Liver (tissue), 8 donors: ENCODE measurements at regions not wholly inside any gene's neighbourhood (a gene's known extent, or its start where the extent isn't known, plus 50 kb on each side); places are given as distances from the start of the nearest gene placed in this dataset.

Experiments
- DNase-seq: peaks from one replicate; pipeline ENCODE4 v3.0.0-alpha.2; 2017; ENCODE audit warnings: low spot score
- H3K27ac ChIP-seq, 2 donors: one replicate each; pipeline ENCODE4 v1.7.0; 2013; ENCODE audit warnings: inconsistent platforms in 2 of 2, low read length in 2 of 2, control low read depth in 1 of 2, low read depth in 1 of 2, mild to moderate bottlenecking in 1 of 2
- H3K27me3 ChIP-seq, 4 donors: one replicate each; pipeline versions ENCODE4 v1.6.1 to v1.7.0; 2013; ENCODE audit warnings: low read length in 3 of 4, inconsistent platforms in 1 of 4, mild to moderate bottlenecking in 1 of 4, moderate library complexity in 1 of 4; ENCODE audit not compliant: control insufficient read depth in 4 of 4, insufficient read depth in 4 of 4
- H3K36me3 ChIP-seq, 4 donors: one replicate each; pipeline versions ENCODE4 v1.6.1 to v1.7.0; 2013; ENCODE audit warnings: low read length in 3 of 4, mild to moderate bottlenecking in 3 of 4, low read depth in 1 of 4, moderate library complexity in 1 of 4; ENCODE audit not compliant: control insufficient read depth in 4 of 4, insufficient read depth in 3 of 4
- H3K4me1 ChIP-seq, 4 donors: one replicate each; pipeline versions ENCODE4 v1.6.1 to v1.7.0; 2013; ENCODE audit warnings: low read length in 3 of 4, mild to moderate bottlenecking in 3 of 4, moderate library complexity in 1 of 4; ENCODE audit not compliant: control insufficient read depth in 4 of 4, insufficient read depth in 4 of 4
- H3K4me3 ChIP-seq, 3 donors: one replicate each; pipeline versions ENCODE4 v1.6.1 to v1.7.0; 2013; ENCODE audit warnings: low read length in 3 of 3, control low read depth in 1 of 3, low read depth in 1 of 3, mild to moderate bottlenecking in 1 of 3
- H3K9ac ChIP-seq, 2 donors: one replicate each; pipeline ENCODE4 v1.7.0; 2013; ENCODE audit warnings: low read length in 2 of 2, mild to moderate bottlenecking in 2 of 2, moderate library complexity in 2 of 2, control low read depth in 1 of 2, low read depth in 1 of 2
- H3K9me3 ChIP-seq, 4 donors: one replicate each; pipeline versions ENCODE4 v1.6.1 to v1.7.0; 2013; ENCODE audit warnings: low read length in 3 of 4; ENCODE audit not compliant: control insufficient read depth in 4 of 4
- ATF3 ChIP-seq: IDR thresholded peaks from 2 replicates; pipeline ENCODE4 v1.6.1; 2016; ENCODE audit warnings: antibody characterized with exemption
- CTCF ChIP-seq: fragments of 150-350 bp; IDR thresholded peaks from 2 replicates; pipeline ENCODE4 v1.5.1; 2017; ENCODE audit warnings: improper control_type of control experiment, low read depth, low read length; ENCODE audit not compliant: missing input control
- EGR1 ChIP-seq, 2 donors: IDR thresholded peaks; 2 replicates each; pipeline ENCODE4 v1.6.1; 2016 to 2018; ENCODE audit warnings: antibody characterized with exemption in 2 of 2, low read depth in 2 of 2
- FOXA1 ChIP-seq: IDR thresholded peaks from 2 replicates; pipeline ENCODE4 v1.6.1; 2016; ENCODE audit warnings: antibody characterized with exemption
- FOXA2 ChIP-seq: IDR thresholded peaks from 2 replicates; pipeline ENCODE4 v1.6.1; 2016; ENCODE audit warnings: antibody characterized with exemption
- GABPA ChIP-seq, 2 donors: IDR thresholded peaks in 1 of 2; conservative IDR thresholded peaks in 1 of 2; 2 replicates each; pipeline ENCODE4 v1.6.1; 2016; ENCODE audit warnings: antibody characterized with exemption in 2 of 2, mild to moderate bottlenecking in 1 of 2, moderate library complexity in 1 of 2
- HNF4A ChIP-seq, 2 donors: conservative IDR thresholded peaks; 2 replicates each; pipeline ENCODE4 v1.6.1; 2016; ENCODE audit warnings: antibody characterized with exemption in 2 of 2, mild to moderate bottlenecking in 2 of 2
- HNF4G ChIP-seq: IDR thresholded peaks from 2 replicates; pipeline ENCODE4 v1.6.1; 2016; ENCODE audit warnings: antibody characterized with exemption
- JUND ChIP-seq, 2 donors: IDR thresholded peaks; 2 replicates each; pipeline ENCODE4 v1.6.1; 2016; ENCODE audit warnings: antibody characterized with exemption in 2 of 2
- MAX ChIP-seq: IDR thresholded peaks from 2 replicates; pipeline ENCODE4 v1.6.1; 2016; ENCODE audit warnings: antibody characterized with exemption
- RAD21 ChIP-seq, 2 donors: IDR thresholded peaks; 2 replicates each; pipeline ENCODE4 v1.6.1; 2016; ENCODE audit warnings: antibody characterized with exemption in 2 of 2, mild to moderate bottlenecking in 2 of 2
- REST ChIP-seq: IDR thresholded peaks from 2 replicates; pipeline ENCODE4 v1.6.1; 2016; ENCODE audit warnings: antibody characterized with exemption, mild to moderate bottlenecking
- RXRA ChIP-seq, 2 donors: IDR thresholded peaks; 2 replicates each; pipeline ENCODE4 v1.6.1; 2017 to 2018; ENCODE audit warnings: antibody characterized with exemption in 2 of 2, mild to moderate bottlenecking in 1 of 2
- SP1 ChIP-seq: IDR thresholded peaks from 2 replicates; pipeline ENCODE4 v1.6.1; 2018; ENCODE audit warnings: antibody characterized with exemption, mild to moderate bottlenecking
- TAF1 ChIP-seq: conservative IDR thresholded peaks from 2 replicates; pipeline ENCODE4 v1.6.1; 2016; ENCODE audit warnings: antibody characterized with exemption, mild to moderate bottlenecking
- YY1 ChIP-seq: IDR thresholded peaks from 2 replicates; pipeline ENCODE4 v1.6.1; 2016; ENCODE audit warnings: antibody characterized with exemption, mild to moderate bottlenecking
- ZBTB33 ChIP-seq: IDR thresholded peaks from 2 replicates; pipeline ENCODE4 v1.6.1; 2016; ENCODE audit warnings: antibody characterized with exemption
- WGBS: extraction: QIAGEN DNeasy Blood & Tissue Kit; methylation state at CpG from one replicate; pipeline ENCODE4 v1.1.7; 2013; 5-methylcytosine and 5-hydroxymethylcytosine counted together
- donor health status: healthy.
- donor health status: healthy.
- donor health status: healthy.
- donor health status: healthy.
- donor health status: healthy.

GRCh38 chr16:73738266-73738665, 558.3 kb upstream of the PSMD7 start:
- no peak for DNase-seq
- Histone ChIP-seq H3K9ac (no peak overlapping the region), H3K36me3 (no peaks in the 10 kb centered on the region), H3K4me3 (no peak overlapping the region), H3K4me1 (no peaks in the 10 kb centered on the region), H3K9me3 (peaks cover 0 to 2% (median 0%) of the 10 kb centered on the region in 4 donors), H3K27ac (no peak overlapping the region), H3K27me3 (no peaks in the 10 kb centered on the region)
- 72% methylated on average over 4 of the region's 4 CpGs for WGBS
- TF ChIP-seq YY1 (no peak), HNF4G (no peak), REST (no peak), FOXA2 (no peak), ZBTB33 (no peak), RXRA (IDR thresholded peaks at IDR 0.05) (no peak), EGR1 (IDR thresholded peaks at IDR 0.05; ENCODE audit: low read depth in 2 of 2) (no peak), ATF3 (no peak), RAD21 (IDR thresholded peaks at IDR 0.05) (no peak), JUND (IDR thresholded peaks at IDR 0.05) (no peak), MAX (no peak), CTCF (no peak), HNF4A (conservative IDR thresholded peaks at IDR 0.05) (no peak), GABPA (IDR thresholded peaks at IDR 0.05 in 1 of 2, conservative IDR thresholded peaks at IDR 0.05 in 1 of 2) (no peak), SP1 (no peak)

GRCh38 chr16:73737637-73738036, 559.0 kb upstream of the PSMD7 start:
- H3K4me1 ChIP-seq = no peaks in the 10 kb centered on the region
- 41% methylated on average over 3 of the region's 3 CpGs for WGBS
- DNase-seq = no peak
- H3K27me3 ChIP-seq = no peaks in the 10 kb centered on the region
- peaks cover 0 to 2% (median 0%) of the 10 kb centered on the region in 4 donors for H3K9me3 ChIP-seq
- no peak overlapping the region for H3K27ac ChIP-seq
- no peaks in the 10 kb centered on the region for H3K36me3 ChIP-seq
- no peak for TF ChIP-seq EGR1 (IDR thresholded peaks at IDR 0.05; ENCODE audit: low read depth in 2 of 2)
- TF ChIP-seq RAD21 (IDR thresholded peaks at IDR 0.05) = no peak
- TF ChIP-seq HNF4A (conservative IDR thresholded peaks at IDR 0.05) = no peak
- no peak for TF ChIP-seq JUND (IDR thresholded peaks at IDR 0.05)
- TF ChIP-seq HNF4G = no peak
- TF ChIP-seq TAF1 = no peak
- TF ChIP-seq CTCF = no peak
- TF ChIP-seq FOXA2 = no peak
- TF ChIP-seq REST = no peak
- no peak for TF ChIP-seq FOXA1
- H3K9ac ChIP-seq = no peak overlapping the region
- no peak overlapping the region for H3K4me3 ChIP-seq
